Upper lobe of left lung (tissue), 6 donors: ENCODE measurements at regions not wholly inside any gene's neighbourhood (a gene's known extent, or its start where the extent isn't known, plus 50 kb on each side); places are given as distances from the start of the nearest gene placed in this dataset.

Experiments used
- ATAC-seq, 2 donors: fragments of 200-7000 bp; cut with Tn5 transposase; one replicate each; pipeline ENCODE4 v1.9.1; 2022; ENCODE audit warnings: mild to moderate bottlenecking in 2 of 2, moderate library complexity in 2 of 2; ENCODE audit not compliant: low FRiP score in 2 of 2
- DNase-seq, 2 donors: peaks; one replicate each; pipeline ENCODE4 v3.0.0-alpha.2; 2019 to 2020
- H3K27ac ChIP-seq, 4 donors: fragments of 200-600 bp; sonication (generic); one replicate each; pipeline ENCODE4 v1.5.1; 2016 to 2019
- H3K27me3 ChIP-seq, 4 donors: fragments of 200-600 bp; sonication (generic); one replicate each; pipeline ENCODE4 v1.5.1; 2017 to 2019
- H3K36me3 ChIP-seq, 4 donors: fragments of 200-600 bp; sonication (generic); one replicate each; pipeline ENCODE4 v1.5.1; 2016 to 2019
- H3K4me1 ChIP-seq, 4 donors: fragments of 200-600 bp; sonication (generic); one replicate each; pipeline ENCODE4 v1.5.1; 2018 to 2019
- H3K4me3 ChIP-seq, 4 donors: fragments of 200-600 bp; sonication (generic); one replicate each; pipeline ENCODE4 v1.5.1; 2017 to 2019; ENCODE audit warnings: mild to moderate bottlenecking in 2 of 4, moderate library complexity in 1 of 4
- H3K9me3 ChIP-seq, 4 donors: fragments of 200-600 bp; sonication (generic); one replicate each; pipeline ENCODE4 v1.5.1; 2018 to 2019
- EP300 ChIP-seq, 4 donors: sonication (generic); formaldehyde crosslinking; IDR thresholded peaks; one replicate each; pipeline ENCODE4 v1.5.1; 2017; ENCODE audit warnings: antibody characterized with exemption in 4 of 4, control low read depth in 2 of 4
- POLR2A ChIP-seq, 4 donors: fragments of 450-650 bp; IDR thresholded peaks; one replicate each; pipeline ENCODE4 v1.5.1; 2016 to 2017; ENCODE audit warnings: antibody characterized with exemption in 4 of 4, mild to moderate bottlenecking in 2 of 4
- POLR2AphosphoS5 ChIP-seq, 2 donors: sonication (generic); formaldehyde crosslinking; IDR thresholded peaks; one replicate each; pipeline ENCODE4 v1.5.1; 2017; ENCODE audit warnings: antibody characterized with exemption in 2 of 2
- WGBS, 2 donors: methylation state at CpG; one replicate each; pipeline ENCODE4 v1.1.5; 2017 to 2018; 5-methylcytosine and 5-hydroxymethylcytosine counted together
- TF ChIP-seq, protein P1 (sequence below), 6 experiments: fragments of 450-650 bp in 4 of 6; fragments of 200-600 bp in 2 of 6; sonication (generic) in 2 of 6; IDR thresholded peaks; one replicate each; pipeline ENCODE4 v1.5.1; 2016 to 2019; ENCODE audit warnings: antibody characterized with exemption in 6 of 6
- donor health status: DM: no; HTN: no; CAD: no; lungs with moderate emphysema.
- donor health status: DM: no; HTN: yes; CAD: no; lungs with severe emphysema.

DNA sequence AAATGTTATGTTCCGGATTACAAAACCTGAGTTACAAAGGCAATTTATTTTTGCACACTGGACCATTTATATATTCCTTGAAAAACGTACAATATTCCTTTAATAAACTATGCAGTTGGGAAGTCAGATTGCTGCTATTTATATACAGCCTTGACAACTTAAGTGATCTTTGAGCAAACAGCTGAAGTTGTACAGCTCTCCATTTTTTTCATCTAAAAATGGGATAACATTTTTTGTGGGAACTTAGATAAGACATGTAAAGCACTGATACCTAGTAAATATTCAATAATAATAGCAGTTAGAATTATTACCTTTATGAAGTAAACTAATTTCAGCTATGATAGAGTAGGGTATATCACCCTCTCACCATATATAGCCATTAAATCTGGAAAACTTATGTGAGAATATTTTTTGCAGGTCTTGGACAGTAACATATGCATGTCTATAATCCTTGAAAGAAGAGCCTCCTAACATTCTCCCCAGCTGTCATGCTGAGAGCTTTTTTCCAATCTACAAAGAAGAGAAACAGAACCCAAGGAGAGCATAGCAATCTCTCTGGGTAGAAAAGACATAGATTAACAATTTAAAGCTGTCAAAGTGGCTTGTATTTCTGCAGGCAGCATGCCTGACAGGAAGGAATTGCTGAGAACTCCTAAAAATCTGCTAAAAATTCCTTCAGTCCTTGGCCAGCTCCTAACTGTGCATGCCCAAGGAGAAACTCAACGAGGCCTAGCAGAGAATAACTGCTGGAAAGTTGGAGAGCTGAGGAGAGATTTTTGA, 326.0 kb downstream of the CRPPA start:
- peaks cover 0 to 3% (median 2%) of the 10 kb centered on the region in 4 donors for H3K4me1 ChIP-seq
- DNase-seq (no peak), ATAC-seq (no peak)
- no peak overlapping the region for H3K27ac ChIP-seq
- H3K36me3 ChIP-seq: no peaks in the 10 kb centered on the region
- no peak for TF ChIP-seq POLR2AphosphoS5 (IDR thresholded peaks at IDR 0.05)
- TF ChIP-seq POLR2A (IDR thresholded peaks at IDR 0.05): no peak
- no peak overlapping the region for H3K4me3 ChIP-seq
- H3K9me3 ChIP-seq: no peaks in the 10 kb centered on the region
- WGBS, 2 donors: 50 to 56% methylated on average over 3 of the region's 3 CpGs
- H3K27me3 ChIP-seq: no peaks in the 10 kb centered on the region

DNA sequence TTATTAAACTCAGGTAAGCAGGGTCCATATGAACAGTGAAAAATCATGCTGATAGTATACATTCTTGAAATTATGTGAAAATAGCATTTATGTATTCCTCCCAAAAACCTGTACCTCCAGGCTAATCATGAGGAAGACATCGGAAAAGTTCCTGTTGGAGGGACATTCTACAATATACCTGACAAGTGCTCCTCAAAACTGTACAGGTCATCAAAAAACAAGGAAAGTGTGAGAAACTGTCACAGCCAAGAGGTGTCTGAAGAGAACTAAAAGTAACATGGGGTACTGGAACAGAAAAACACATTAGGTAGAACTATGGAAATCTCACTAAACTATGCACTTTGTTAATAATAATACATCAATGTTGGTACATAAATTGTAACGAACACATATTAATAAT, 326.7 kb downstream of the CRPPA start:
- H3K4me1 ChIP-seq: peaks cover 0 to 3% (median 2%) of the 10 kb centered on the region in 4 donors
- ATAC-seq: no peak
- H3K4me3 ChIP-seq: no peak overlapping the region
- DNase-seq: no peak
- no peak for TF ChIP-seq POLR2AphosphoS5 (IDR thresholded peaks at IDR 0.05)
- TF ChIP-seq, protein P1, sequence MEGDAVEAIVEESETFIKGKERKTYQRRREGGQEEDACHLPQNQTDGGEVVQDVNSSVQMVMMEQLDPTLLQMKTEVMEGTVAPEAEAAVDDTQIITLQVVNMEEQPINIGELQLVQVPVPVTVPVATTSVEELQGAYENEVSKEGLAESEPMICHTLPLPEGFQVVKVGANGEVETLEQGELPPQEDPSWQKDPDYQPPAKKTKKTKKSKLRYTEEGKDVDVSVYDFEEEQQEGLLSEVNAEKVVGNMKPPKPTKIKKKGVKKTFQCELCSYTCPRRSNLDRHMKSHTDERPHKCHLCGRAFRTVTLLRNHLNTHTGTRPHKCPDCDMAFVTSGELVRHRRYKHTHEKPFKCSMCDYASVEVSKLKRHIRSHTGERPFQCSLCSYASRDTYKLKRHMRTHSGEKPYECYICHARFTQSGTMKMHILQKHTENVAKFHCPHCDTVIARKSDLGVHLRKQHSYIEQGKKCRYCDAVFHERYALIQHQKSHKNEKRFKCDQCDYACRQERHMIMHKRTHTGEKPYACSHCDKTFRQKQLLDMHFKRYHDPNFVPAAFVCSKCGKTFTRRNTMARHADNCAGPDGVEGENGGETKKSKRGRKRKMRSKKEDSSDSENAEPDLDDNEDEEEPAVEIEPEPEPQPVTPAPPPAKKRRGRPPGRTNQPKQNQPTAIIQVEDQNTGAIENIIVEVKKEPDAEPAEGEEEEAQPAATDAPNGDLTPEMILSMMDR (IDR thresholded peaks at IDR 0.05): no peak
- no peak for TF ChIP-seq EP300 (IDR thresholded peaks at IDR 0.05)
- no peak for TF ChIP-seq POLR2A (IDR thresholded peaks at IDR 0.05)
- H3K27ac ChIP-seq: no peak overlapping the region
- no peaks in the 10 kb centered on the region for H3K9me3 ChIP-seq
- H3K36me3 ChIP-seq: no peaks in the 10 kb centered on the region
- 94 to 96% methylated on average over 2 of the region's 2 CpGs for WGBS, 2 donors
- H3K27me3 ChIP-seq: no peaks in the 10 kb centered on the region

DNA sequence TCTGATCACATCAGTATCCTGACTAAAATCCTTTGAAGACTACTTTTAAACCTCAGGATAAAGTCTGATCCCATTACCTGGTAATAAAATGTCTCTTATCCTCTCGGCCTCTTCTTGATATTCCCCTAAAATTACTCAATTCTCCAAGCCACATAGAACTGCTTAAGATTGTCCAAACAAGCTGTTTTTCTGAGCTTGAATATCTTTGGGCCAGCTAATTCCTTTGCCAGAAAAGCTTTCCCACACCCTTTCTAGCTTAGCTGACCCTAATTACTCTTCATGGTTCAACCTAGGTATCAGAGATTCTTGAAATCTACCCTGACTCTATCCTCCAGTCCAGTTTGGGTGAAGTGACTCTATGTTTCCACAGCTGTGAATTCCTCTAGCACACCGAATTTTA, 328.6 kb downstream of the CRPPA start:
- Histone ChIP-seq H3K4me3 (no peak overlapping the region), H3K27me3 (no peaks in the 10 kb centered on the region), H3K9me3 (no peaks in the 10 kb centered on the region), H3K36me3 (no peaks in the 10 kb centered on the region), H3K27ac (no peak overlapping the region), H3K4me1 (peaks cover 0 to 3% (median 2%) of the 10 kb centered on the region in 4 donors)
- TF ChIP-seq EP300 (IDR thresholded peaks at IDR 0.05): no peak
- TF ChIP-seq, protein P1 (IDR thresholded peaks at IDR 0.05): no peak
- TF ChIP-seq POLR2AphosphoS5 (IDR thresholded peaks at IDR 0.05): no peak
- no peak for TF ChIP-seq POLR2A (IDR thresholded peaks at IDR 0.05)
- DNase-seq (no peak), ATAC-seq (no peak)
- WGBS, 2 donors: 77 to 92% methylated on average over 2 of the region's 2 CpGs

DNA sequence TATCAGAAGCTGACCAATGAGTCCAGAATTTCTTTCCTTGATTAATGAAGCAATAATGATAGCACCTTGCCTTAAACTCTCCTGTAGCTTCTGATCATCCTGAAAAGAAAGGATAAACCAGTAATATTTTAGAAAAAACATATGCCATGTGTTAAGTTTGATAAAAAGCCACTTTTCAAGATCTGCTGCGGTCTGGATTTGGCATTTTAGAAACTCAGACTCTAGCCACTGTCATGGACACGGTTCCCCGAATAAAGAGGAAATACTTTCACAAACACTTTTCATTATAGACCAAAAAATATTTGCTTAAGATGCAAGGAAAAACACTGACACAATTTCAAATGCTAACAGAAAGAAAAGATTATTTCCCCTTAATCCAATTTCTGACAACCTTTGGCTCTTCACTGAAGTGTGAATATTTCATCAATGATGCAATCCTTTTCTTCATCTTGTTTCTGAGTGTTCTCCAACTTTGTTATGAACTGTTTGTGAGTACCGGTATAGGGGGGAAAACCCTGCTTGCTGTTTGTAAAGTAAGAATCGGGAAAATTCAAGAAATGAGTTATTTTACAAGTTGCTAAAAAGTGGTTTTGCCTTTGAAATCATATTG, 329.5 kb downstream of the CRPPA start:
- Histone ChIP-seq H3K4me1 (peaks cover 0 to 3% (median 2%) of the 10 kb centered on the region in 4 donors), H3K4me3 (no peak overlapping the region), H3K9me3 (no peaks in the 10 kb centered on the region), H3K27me3 (no peaks in the 10 kb centered on the region), H3K36me3 (no peaks in the 10 kb centered on the region), H3K27ac (no peak overlapping the region)
- no peak for TF ChIP-seq EP300 (IDR thresholded peaks at IDR 0.05)
- TF ChIP-seq, protein P1 (IDR thresholded peaks at IDR 0.05): no peak
- no peak for TF ChIP-seq POLR2A (IDR thresholded peaks at IDR 0.05)
- no peak for TF ChIP-seq POLR2AphosphoS5 (IDR thresholded peaks at IDR 0.05)
- no peak for DNase-seq
- no peak for ATAC-seq
- WGBS, 2 donors: 34 to 36% methylated on average over 5 of the region's 5 CpGs

DNA sequence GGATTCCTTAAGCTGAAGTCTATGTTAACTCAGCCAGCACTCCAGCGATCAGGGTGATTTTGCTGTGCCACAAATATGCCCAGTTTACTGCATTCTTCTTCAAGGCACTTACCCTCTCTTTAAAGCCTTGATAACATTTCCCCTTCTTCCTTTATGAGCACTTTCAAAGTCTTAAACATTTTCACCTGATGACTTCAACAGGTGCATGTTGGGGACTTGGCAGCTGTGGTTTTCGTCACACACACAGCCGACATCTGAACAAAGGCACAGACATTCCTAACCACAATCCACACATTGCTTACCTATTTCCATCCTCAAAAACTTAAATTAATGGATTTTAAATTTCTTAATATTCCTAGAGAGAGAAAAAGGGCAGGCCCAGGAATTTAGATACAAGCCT, 331.5 kb downstream of the CRPPA start:
- TF ChIP-seq POLR2AphosphoS5 (IDR thresholded peaks at IDR 0.05): no peak
- TF ChIP-seq POLR2A (IDR thresholded peaks at IDR 0.05): no peak
- no peak for TF ChIP-seq EP300 (IDR thresholded peaks at IDR 0.05)
- TF ChIP-seq, protein P1 (IDR thresholded peaks at IDR 0.05): no peak
- peaks cover 0 to 3% (median 2%) of the 10 kb centered on the region in 4 donors for H3K4me1 ChIP-seq
- DNase-seq: no peak
- H3K36me3 ChIP-seq: no peaks in the 10 kb centered on the region
- H3K27me3 ChIP-seq: no peaks in the 10 kb centered on the region
- ATAC-seq: no peak
- no peaks in the 10 kb centered on the region for H3K9me3 ChIP-seq
- no peak overlapping the region for H3K27ac ChIP-seq
- 82 to 97% methylated on average over 3 of the region's 3 CpGs for WGBS, 2 donors
- H3K4me3 ChIP-seq: no peak overlapping the region
